Hepatocyte (in vitro differentiated cells): ENCODE measurements at regions not wholly inside any gene's neighbourhood (a gene's known extent, or its start where the extent isn't known, plus 50 kb on each side); places are given as distances from the start of the nearest gene placed in this dataset.
A peak's percentile ranks its signal among the peaks of the same experiment; 100 is the strongest.

ENCODE experiments used
- DNase-seq: peaks from one replicate; pipeline ENCODE4 v3.0.0-alpha.2; 2016; ENCODE audit warnings: low spot score
- H2AFZ ChIP-seq: fragments of 200-600 bp; sonication (generic); 2 replicates; pipeline ENCODE4 v1.6.0; 2016; ENCODE audit warnings: antibody characterized with exemption, mild to moderate bottlenecking
- H3K27ac ChIP-seq: fragments of 200-600 bp; sonication (generic); 2 replicates; pipeline ENCODE4 v1.5.1; 2016; ENCODE audit warnings: mild to moderate bottlenecking
- H3K27me3 ChIP-seq: fragments of 200-600 bp; sonication (generic); 2 replicates; pipeline ENCODE4 v1.6.1; 2016
- H3K36me3 ChIP-seq: fragments of 200-600 bp; sonication (generic); replicated peaks from 2 replicates; pipeline ENCODE4 v1.5.1; 2016; ENCODE audit warnings: low read depth; ENCODE audit not compliant: insufficient read depth
- H3K4me1 ChIP-seq: fragments of 200-600 bp; sonication (generic); 2 replicates; pipeline ENCODE4 v1.5.1; 2016; ENCODE audit warnings: mild to moderate bottlenecking, moderate library complexity; ENCODE audit not compliant: insufficient read depth
- H3K4me2 ChIP-seq: fragments of 200-600 bp; sonication (generic); 2 replicates; pipeline ENCODE4 v1.6.0; 2016
- H3K4me3 ChIP-seq: fragments of 200-600 bp; sonication (generic); 2 replicates; pipeline ENCODE4 v1.5.1; 2016; ENCODE audit warnings: mild to moderate bottlenecking
- H3K79me2 ChIP-seq: fragments of 200-600 bp; sonication (generic); 2 replicates; pipeline ENCODE4 v1.6.0; 2017; ENCODE audit warnings: mild to moderate bottlenecking
- H3K9me2 ChIP-seq: fragments of 200-600 bp; sonication (generic); replicated peaks from 2 replicates; pipeline ENCODE4 v1.6.0; 2017; ENCODE audit warnings: mild to moderate bottlenecking; ENCODE audit not compliant: insufficient read depth
- H3K9me3 ChIP-seq: fragments of 200-600 bp; sonication (generic); 2 replicates; pipeline ENCODE4 v1.5.1; 2016; ENCODE audit warnings: low read depth, mild to moderate bottlenecking
- H4K20me1 ChIP-seq: fragments of 200-600 bp; sonication (generic); 2 replicates; pipeline ENCODE4 v1.6.0; 2016; ENCODE audit warnings: mild to moderate bottlenecking; ENCODE audit not compliant: insufficient read depth, poor library complexity, severe bottlenecking
- EZH2 ChIP-seq: fragments of 200-600 bp; sonication (generic); IDR thresholded peaks from 2 replicates; pipeline ENCODE4 v1.6.1; 2016; ENCODE audit warnings: antibody characterized with exemption, mild to moderate bottlenecking, borderline replicate concordance
- EZH2phosphoT487 ChIP-seq: fragments of 200-600 bp; sonication (generic); IDR thresholded peaks from one replicate; pipeline ENCODE4 v1.6.1; 2018; ENCODE audit warnings: antibody characterized with exemption, mild to moderate bottlenecking, low read depth, moderate library complexity; ENCODE audit not compliant: unreplicated experiment, severe bottlenecking
- WGBS: methylation state at CpG from one replicate; pipeline ENCODE4 v1.1.6; 2016; ENCODE audit warnings: low lambda C conversion rate; ENCODE audit errors: missing lambda C conversion rate; 5-methylcytosine and 5-hydroxymethylcytosine counted together
- TF ChIP-seq, protein P1 (sequence below): fragments of 200-600 bp; sonication (generic); IDR thresholded peaks from 2 replicates; pipeline ENCODE4 v1.5.1; 2016; ENCODE audit warnings: antibody characterized with exemption, mild to moderate bottlenecking; ENCODE audit not compliant: poor library complexity

DNA sequence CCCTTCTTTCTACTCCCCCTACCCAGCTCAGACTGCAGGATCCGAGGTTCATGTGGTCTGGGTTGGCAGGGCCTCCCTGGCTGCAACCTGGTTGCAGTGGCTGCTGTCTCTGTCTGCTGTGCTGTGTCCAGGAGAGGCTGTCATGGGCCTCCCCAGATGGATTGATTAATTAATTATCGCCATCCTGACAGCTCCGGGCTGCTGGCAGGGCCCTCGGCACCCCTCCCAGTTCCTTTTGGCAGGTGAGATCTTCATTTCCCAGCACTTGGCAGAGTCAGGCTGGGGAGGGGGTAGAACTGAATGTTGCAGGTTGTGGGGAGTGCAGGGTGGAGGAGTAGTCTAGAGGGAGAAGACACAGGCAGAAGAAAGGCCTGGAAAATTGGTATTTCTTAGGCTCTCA, 56.7 kb upstream of the ZFAND3 start:
- Histone ChIP-seq H3K36me3 (no peaks in the 10 kb centered on the region), H3K79me2 (no peaks in the 10 kb centered on the region), H3K4me2 (no peak overlapping the region), H3K9me2 (no peaks in the 10 kb centered on the region), H3K4me3 (no peak overlapping the region), H3K9me3 (no peaks in the 10 kb centered on the region), H3K27ac (no peak overlapping the region), H3K4me1 (peaks cover 16% of the 10 kb centered on the region), H2AFZ (no peak overlapping the region), H3K27me3 (no peaks in the 10 kb centered on the region), H4K20me1 (no peaks in the 10 kb centered on the region)
- 77% methylated on average over 4 of the region's 4 CpGs for WGBS
- TF ChIP-seq EZH2phosphoT487 (no peak), EZH2 (no peak)
- TF ChIP-seq, protein P1, sequence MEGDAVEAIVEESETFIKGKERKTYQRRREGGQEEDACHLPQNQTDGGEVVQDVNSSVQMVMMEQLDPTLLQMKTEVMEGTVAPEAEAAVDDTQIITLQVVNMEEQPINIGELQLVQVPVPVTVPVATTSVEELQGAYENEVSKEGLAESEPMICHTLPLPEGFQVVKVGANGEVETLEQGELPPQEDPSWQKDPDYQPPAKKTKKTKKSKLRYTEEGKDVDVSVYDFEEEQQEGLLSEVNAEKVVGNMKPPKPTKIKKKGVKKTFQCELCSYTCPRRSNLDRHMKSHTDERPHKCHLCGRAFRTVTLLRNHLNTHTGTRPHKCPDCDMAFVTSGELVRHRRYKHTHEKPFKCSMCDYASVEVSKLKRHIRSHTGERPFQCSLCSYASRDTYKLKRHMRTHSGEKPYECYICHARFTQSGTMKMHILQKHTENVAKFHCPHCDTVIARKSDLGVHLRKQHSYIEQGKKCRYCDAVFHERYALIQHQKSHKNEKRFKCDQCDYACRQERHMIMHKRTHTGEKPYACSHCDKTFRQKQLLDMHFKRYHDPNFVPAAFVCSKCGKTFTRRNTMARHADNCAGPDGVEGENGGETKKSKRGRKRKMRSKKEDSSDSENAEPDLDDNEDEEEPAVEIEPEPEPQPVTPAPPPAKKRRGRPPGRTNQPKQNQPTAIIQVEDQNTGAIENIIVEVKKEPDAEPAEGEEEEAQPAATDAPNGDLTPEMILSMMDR: no peak
- no peak for DNase-seq

DNA sequence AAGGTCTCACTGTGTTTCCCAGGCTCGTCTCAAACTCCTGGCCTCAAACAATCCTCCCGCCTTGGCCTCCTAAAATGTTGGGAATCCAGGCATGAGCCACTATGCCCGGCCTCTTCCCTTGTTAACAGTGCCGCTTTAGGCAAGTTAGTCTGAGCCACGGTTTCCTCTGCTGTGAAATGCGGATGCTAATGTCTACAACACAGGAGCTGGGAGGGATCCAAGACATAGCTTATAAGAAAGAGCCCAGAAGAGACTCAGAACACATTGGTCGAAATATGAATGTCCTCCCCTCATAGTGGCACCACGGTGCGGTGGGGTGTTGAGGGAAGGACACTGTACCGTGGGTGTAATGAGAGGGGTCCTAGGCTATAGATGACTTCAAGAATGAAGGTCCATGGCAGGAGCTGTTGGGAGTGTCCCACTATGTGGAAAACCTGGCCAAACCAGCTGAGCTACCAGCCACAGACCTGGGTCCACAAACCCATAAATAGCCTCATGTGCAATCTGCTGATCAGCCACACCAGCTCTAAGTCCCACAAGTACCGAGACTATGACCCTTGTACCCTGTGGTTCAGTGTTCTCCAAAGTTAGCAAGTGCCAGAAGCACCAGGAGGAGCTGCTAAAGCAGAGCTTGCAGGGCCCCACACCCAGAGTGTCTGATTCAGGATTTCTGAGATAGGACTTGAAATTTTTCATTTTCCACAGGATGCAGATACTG, 57.8 kb upstream of the ZFAND3 start:
- Histone ChIP-seq H3K4me3 (no peak overlapping the region), H2AFZ (no peak overlapping the region), H3K9me2 (no peaks in the 10 kb centered on the region), H3K36me3 (no peaks in the 10 kb centered on the region), H4K20me1 (no peaks in the 10 kb centered on the region), H3K4me1 (peaks cover 16% of the 10 kb centered on the region), H3K79me2 (no peaks in the 10 kb centered on the region), H3K27ac (peak overlapping the region; percentile 19), H3K9me3 (no peaks in the 10 kb centered on the region), H3K4me2 (peak overlapping the region; percentile 30), H3K27me3 (no peaks in the 10 kb centered on the region)
- 77% methylated on average over 11 of the region's 11 CpGs for WGBS
- DNase-seq: peak; percentile 66
- TF ChIP-seq, protein P1: no peak
- no peak for TF ChIP-seq EZH2
- no peak for TF ChIP-seq EZH2phosphoT487

DNA sequence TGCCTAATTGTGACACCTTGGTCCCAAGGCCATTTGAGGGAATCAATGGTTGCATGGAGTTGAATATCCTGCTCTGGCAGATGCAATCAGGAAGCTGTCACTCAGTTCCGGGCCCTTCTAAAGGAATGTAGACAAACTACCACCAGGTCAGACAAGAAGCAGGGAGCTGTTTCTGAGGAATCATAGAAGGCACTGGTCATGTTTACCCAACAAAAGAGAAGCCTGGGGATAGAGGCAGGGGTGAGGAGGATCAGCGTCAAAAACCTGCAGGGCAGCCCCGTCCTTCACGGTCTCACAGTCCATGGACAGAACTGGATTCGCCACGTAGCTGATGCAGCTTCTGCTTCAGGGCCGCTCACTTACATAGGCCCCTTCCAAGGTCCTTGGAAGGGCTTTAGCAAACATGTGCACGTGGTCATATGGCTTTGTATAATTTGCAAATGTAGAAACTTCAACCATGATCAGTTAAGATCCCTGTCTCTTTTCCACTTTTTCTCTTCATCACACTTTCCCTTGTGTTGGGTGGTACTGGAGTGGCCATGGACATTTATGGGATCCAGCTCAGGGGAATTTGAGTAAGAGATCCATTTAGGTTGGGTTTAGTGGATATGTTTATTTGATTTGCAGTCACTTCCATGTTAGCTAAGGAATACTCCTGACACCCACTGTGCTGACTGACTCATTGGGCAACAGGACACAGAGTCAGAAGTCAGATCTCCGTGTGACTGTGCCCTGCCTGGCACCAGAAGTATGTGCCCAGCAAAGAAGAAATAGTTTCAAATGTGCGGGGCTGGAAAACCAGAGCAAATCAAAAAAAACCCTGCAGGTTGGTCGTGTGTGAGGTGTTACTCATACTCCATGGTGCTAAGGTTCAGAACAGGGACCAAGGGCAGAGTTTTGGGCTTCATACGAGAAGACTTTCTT, 60.0 kb upstream of the ZFAND3 start:
- H3K9me3 ChIP-seq: no peaks in the 10 kb centered on the region
- H3K27me3 ChIP-seq: no peaks in the 10 kb centered on the region
- TF ChIP-seq EZH2phosphoT487 (no peak), EZH2 (no peak)
- TF ChIP-seq, protein P1: no peak
- no peaks in the 10 kb centered on the region for H4K20me1 ChIP-seq
- no peaks in the 10 kb centered on the region for H3K79me2 ChIP-seq
- no peak overlapping the region for H3K4me2 ChIP-seq
- no peak overlapping the region for H3K27ac ChIP-seq
- no peak overlapping the region for H3K4me3 ChIP-seq
- no peaks in the 10 kb centered on the region for H3K36me3 ChIP-seq
- WGBS: 66% methylated on average over 12 of the region's 12 CpGs
- H2AFZ ChIP-seq: no peak overlapping the region
- H3K9me2 ChIP-seq: no peaks in the 10 kb centered on the region
- H3K4me1 ChIP-seq: peaks cover 16% of the 10 kb centered on the region
- no peak for DNase-seq
